Activated CD8-positive, alpha-beta memory T cell treated with anti-CD3 and anti-CD28 coated beads for 36 hours (primary cell): ENCODE measurements at regions not wholly inside any gene's neighbourhood (a gene's known extent, or its start where the extent isn't known, plus 50 kb on each side); places are given as distances from the start of the nearest gene placed in this dataset.

ENCODE experiments used
- CTCF ChIA-PET: fragments of 350-600 bp; sonication (Branson Sonifier 250); formaldehyde crosslinking; loops from one replicate; lab custom pipeline; 2021; ENCODE audit warnings: antibody characterized with exemption; lab: Charles Lee
- POLR2A ChIA-PET: fragments of 350-600 bp; sonication (Branson Sonifier 250); formaldehyde crosslinking; loops from one replicate; lab custom pipeline; 2021; ENCODE audit warnings: antibody characterized with exemption; lab: Charles Lee

GRCh38 chr14:42961509-42961908 lies 1354.8 kb downstream of the LRFN5 start:
- POLR2A ChIA-PET, result no interaction called here
- CTCF ChIA-PET, result no interaction called here

DNA sequence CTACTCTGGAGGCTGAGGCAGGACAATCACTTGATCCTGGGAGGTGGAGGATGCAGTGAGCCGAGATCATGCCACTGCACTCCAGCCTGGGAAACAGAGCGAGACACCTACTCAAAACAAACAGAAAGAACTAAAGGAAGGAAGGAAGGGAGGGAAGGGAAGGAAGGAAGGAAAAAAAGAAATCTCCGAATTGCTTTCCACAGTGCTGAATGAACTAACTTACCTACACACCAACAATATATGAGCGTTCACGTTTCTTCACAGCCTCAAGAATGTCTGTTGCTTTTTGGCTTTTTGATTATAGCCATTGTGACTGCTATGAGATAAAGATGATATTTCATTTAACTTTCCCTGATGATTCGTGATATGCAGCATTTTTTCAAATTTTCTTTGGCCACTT lies 1343.7 kb downstream of the LRFN5 start:
- CTCF ChIA-PET, result no interaction called here
- POLR2A ChIA-PET, result no interaction called here

DNA sequence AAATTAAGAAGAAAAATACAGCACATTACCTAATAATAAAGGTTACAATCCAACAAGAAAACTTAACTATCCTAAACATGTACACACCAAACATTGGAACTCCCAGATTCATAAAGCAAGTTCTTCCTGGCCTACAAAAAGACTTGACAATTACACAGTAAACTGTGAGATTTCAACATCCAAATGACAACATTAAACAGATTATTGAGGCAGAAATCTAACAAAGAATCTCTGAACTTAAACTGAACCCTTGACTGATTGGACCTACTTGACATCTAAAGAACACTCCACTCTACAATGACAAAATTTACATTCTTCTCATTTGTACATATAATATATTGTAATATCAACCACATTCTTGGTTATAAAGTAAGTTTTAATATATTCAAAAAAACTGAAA lies 1341.3 kb downstream of the LRFN5 start:
- POLR2A ChIA-PET, result no interaction called here

GRCh38 chr14:42944284-42944683 lies 1337.6 kb downstream of the LRFN5 start:
- POLR2A ChIA-PET, result no interaction called here
- CTCF ChIA-PET, result no interaction called here

More for the DNA sequence above, 1341.3 kb downstream of the LRFN5 start:
- CTCF ChIA-PET, result no interaction called here

DNA sequence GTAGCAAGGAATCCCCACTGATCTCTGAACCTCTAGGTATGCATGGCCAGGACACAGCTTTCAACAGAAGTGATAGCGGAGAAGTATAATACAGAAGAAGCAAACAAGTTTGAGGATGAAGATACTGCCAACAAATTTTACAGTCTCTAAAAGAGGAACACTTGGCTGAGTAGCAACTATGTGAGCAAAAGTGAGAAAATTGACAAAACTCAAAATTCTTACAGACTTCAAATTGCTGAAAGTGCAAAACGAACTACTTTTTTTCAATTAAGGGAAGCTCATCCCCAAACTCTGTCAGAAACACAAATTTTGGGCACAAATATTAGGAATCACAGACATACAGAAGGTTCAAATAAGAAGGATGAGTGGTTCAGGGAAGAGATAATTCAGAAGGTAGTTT lies 1324.6 kb downstream of the LRFN5 start:
- POLR2A ChIA-PET, result no interaction called here
- CTCF ChIA-PET, result no interaction called here

GRCh38 chr14:42929806-42930480 lies 1323.3 kb downstream of the LRFN5 start:
- ChIA-PET POLR2A (no interaction called here), CTCF (no interaction called here)

DNA sequence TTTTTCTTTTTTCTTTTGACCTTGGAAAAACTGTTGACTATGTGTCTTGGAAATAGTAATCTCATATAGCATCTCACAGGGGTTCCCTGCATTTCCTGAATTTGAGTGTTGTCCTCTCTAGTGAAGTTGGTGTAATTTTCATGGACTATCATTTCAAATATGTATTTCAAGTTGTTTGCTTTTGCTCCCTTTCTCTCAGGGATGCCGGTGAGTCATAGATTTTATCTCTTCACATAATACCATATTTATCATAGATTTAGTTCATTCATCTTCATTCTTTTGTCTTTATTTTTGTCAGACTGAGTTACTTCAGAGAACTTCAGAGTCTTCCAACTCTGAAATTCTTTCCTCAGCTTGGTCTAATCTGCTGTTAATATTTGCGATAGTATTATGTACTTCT lies 1320.6 kb downstream of the LRFN5 start:
- ChIA-PET CTCF (no interaction called here), POLR2A (no interaction called here)

GRCh38 chr14:42921901-42922300 lies 1315.2 kb downstream of the LRFN5 start:
- POLR2A ChIA-PET, result no interaction called here
- CTCF ChIA-PET, result no interaction called here

GRCh38 chr14:42918615-42919014 lies 1311.9 kb downstream of the LRFN5 start:
- ChIA-PET CTCF (no interaction called here), POLR2A (no interaction called here)

GRCh38 chr14:42911642-42912041 lies 1305.0 kb downstream of the LRFN5 start:
- ChIA-PET CTCF (no interaction called here), POLR2A (no interaction called here)

- POLR2A ChIA-PET, result no interaction called here
- CTCF ChIA-PET, result no interaction called here
Measured at GRCh38 chr14:42909659-42910058, 1303.0 kb downstream of the LRFN5 start.

- POLR2A ChIA-PET, result no interaction called here
- CTCF ChIA-PET, result no interaction called here
Measured at GRCh38 chr14:42893183-42893582, 1286.5 kb downstream of the LRFN5 start.

GRCh38 chr14:42884100-42884499 lies 1277.4 kb downstream of the LRFN5 start:
- CTCF ChIA-PET, result no interaction called here

GRCh38 chr14:42877716-42878115 lies 1271.0 kb downstream of the LRFN5 start:
- ChIA-PET POLR2A (no interaction called here), CTCF (no interaction called here)

More at GRCh38 chr14:42884100-42884499, 1277.4 kb downstream of the LRFN5 start:
- POLR2A ChIA-PET, result no interaction called here

- POLR2A ChIA-PET, result no interaction called here
- CTCF ChIA-PET, result no interaction called here
Measured at GRCh38 chr14:42872786-42873185, 1266.1 kb downstream of the LRFN5 start.

GRCh38 chr14:42869681-42870080 lies 1263.0 kb downstream of the LRFN5 start:
- ChIA-PET CTCF (no interaction called here), POLR2A (no interaction called here)

DNA sequence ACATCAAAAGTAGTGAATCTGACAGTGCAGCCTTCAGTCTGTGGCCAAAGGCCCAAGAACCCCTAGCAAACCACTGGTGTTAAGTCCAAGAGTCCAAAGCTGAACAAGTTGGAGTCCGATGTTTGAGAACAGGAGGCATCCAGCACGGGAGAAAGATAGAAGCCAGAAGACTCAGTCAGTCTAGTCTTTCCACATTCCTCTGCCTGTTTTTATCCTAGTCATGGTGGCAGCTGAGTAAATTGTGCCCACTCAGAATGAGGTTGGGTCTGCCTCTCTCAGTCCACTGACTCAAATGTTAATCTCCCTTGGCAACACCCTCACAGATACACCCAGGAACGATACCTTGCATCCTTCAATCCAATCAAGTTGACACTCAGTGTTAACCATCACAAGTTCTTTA lies 1255.4 kb downstream of the LRFN5 start:
- POLR2A ChIA-PET, result no interaction called here
- CTCF ChIA-PET, result no interaction called here

GRCh38 chr14:42860371-42860770 lies 1253.7 kb downstream of the LRFN5 start:
- ChIA-PET CTCF (interaction anchor here (0.7 kb wide), 1 partner anchor 85 kb away, joined by 3 read pairs; no protein-coding TSS in a partner anchor), POLR2A (no interaction called here)

DNA sequence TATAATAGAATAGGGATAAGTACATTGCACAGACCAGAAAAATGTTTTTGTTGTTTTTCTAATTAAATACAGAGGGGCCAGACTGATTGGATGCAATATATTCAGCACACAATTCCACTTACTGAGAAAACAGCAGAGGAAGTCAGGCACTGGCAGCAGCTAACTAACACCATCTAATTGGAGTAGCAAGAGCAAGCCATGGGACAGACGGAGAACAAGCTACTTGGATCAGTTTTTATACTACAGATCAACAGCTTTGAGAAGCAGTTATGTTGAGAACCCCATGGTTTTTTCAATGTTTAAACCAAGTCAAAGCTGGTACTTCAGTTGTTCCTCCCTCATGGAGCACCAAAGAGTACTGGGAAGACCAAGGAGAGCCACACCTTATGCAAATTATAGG lies 1249.4 kb downstream of the LRFN5 start:
- CTCF ChIA-PET, result no interaction called here

GRCh38 chr14:42855085-42855484 lies 1248.4 kb downstream of the LRFN5 start:
- ChIA-PET CTCF (no interaction called here), POLR2A (no interaction called here)

More for the DNA sequence above, 1249.4 kb downstream of the LRFN5 start:
- POLR2A ChIA-PET, result no interaction called here

DNA sequence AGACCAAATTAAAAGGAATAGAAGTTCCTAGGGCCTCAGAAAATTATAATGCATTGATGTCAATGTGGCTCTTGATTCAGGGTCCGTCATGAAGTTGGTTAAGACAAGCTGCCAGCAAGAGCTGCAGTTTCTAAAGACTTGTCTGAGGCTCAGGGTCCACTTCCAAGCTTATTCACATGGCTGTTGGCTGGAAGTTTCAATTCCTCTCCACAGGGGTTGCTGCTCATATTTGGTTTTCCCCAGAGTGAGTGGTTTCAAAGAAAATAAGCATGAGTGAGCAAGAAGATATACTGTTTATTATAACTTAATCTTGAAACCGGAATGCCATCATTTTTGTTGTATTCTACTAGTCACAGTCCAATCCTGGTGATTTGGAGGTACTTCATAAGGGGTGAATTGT lies 1247.4 kb downstream of the LRFN5 start:
- POLR2A ChIA-PET, result no interaction called here
- CTCF ChIA-PET, result no interaction called here

DNA sequence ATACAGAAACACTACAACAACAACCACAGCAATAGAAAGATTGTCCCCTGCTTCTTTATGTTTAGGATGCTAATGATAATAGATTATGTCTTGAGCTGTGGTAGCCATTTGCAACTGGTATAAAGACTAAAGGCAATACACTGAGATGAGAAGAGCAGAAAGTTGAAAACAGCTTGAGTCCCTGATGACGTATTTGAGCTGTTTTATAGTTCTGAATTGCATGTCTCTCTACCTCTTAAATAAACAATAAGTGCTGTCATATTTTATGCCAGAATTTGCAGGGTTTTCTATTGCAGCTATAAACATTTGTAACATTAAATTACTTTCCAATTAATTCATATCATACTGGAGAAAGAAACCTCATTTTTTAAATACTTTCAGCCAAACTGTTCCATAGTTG lies 1242.0 kb downstream of the LRFN5 start:
- POLR2A ChIA-PET, result no interaction called here
- CTCF ChIA-PET, result no interaction called here
